Keratinocyte (primary cell): ENCODE measurements at regions not wholly inside any gene's neighbourhood (a gene's known extent, or its start where the extent isn't known, plus 50 kb on each side); places are given as distances from the start of the nearest gene placed in this dataset.

ENCODE experiments used
- DNase-seq: peaks from one replicate; pipeline ENCODE4 v3.0.0-alpha.2; 2011; ENCODE audit warnings: low read depth, missing footprints, low spot score
- FAIRE-seq: peaks from 2 replicates; lab custom pipeline; 2011; peaks lifted over from hg19 to GRCh38; lab: Jason Lieb, UNC
- H2AFZ ChIP-seq: 2 replicates; pipeline ENCODE4 v1.6.0; 2012; ENCODE audit warnings: low read length, control low read depth, inconsistent platforms; ENCODE audit not compliant: control insufficient read depth
- H3K27ac ChIP-seq: 2 replicates; pipeline ENCODE4 v1.5.1; 2011; ENCODE audit warnings: low read length; ENCODE audit not compliant: control insufficient read depth, insufficient read depth
- H3K27me3 ChIP-seq: 3 replicates; pipeline ENCODE4 v1.6.0; 2011; ENCODE audit warnings: low read length; ENCODE audit not compliant: control insufficient read depth, insufficient read depth; ENCODE audit errors: extremely low read depth
- H3K36me3 ChIP-seq, 2 experiments: 2 replicates in 1 of 2; 3 replicates in 1 of 2; pipeline ENCODE4 v1.5.1; 2011; ENCODE audit warnings: low read length in 2 of 2, mild to moderate bottlenecking in 1 of 2; ENCODE audit not compliant: control insufficient read depth in 2 of 2, insufficient read depth in 2 of 2; ENCODE audit errors: extremely low read depth in 1 of 2
- H3K4me1 ChIP-seq: 3 replicates; pipeline ENCODE4 v1.5.1; 2011; ENCODE audit warnings: low read length; ENCODE audit not compliant: control insufficient read depth, insufficient read depth; ENCODE audit errors: extremely low read depth
- H3K4me2 ChIP-seq: 3 replicates; pipeline ENCODE4 v1.6.0; 2011; ENCODE audit warnings: low read depth, low read length; ENCODE audit not compliant: control insufficient read depth, insufficient read depth; ENCODE audit errors: extremely low read depth
- H3K4me3 ChIP-seq, 3 experiments: fragments of 200-600 bp in 1 of 3; sonication (generic) in 1 of 3; 2 replicates in 2 of 3; 3 replicates in 1 of 3; pipeline ENCODE4 v1.5.1; 2011 to 2016; ENCODE audit warnings: low read length in 3 of 3, mild to moderate bottlenecking in 3 of 3, control low read depth in 2 of 3, inconsistent platforms in 1 of 3, low read depth in 1 of 3, mixed read lengths in 1 of 3, mixed run types in 1 of 3, moderate library complexity in 1 of 3; ENCODE audit not compliant: control insufficient read depth in 2 of 3, insufficient read depth in 2 of 3; ENCODE audit errors: extremely low read depth in 1 of 3
- H3K79me2 ChIP-seq: 2 replicates; pipeline ENCODE4 v1.6.0; 2012; ENCODE audit warnings: low read length; ENCODE audit not compliant: control insufficient read depth, insufficient read depth
- H3K9ac ChIP-seq: 3 replicates; pipeline ENCODE4 v1.6.0; 2011; ENCODE audit warnings: low read length; ENCODE audit not compliant: control insufficient read depth, insufficient read depth; ENCODE audit errors: extremely low read depth
- H3K9me1 ChIP-seq: 3 replicates; pipeline ENCODE4 v1.6.0; 2011; ENCODE audit warnings: low read length; ENCODE audit not compliant: control insufficient read depth, insufficient read depth; ENCODE audit errors: extremely low read depth
- H3K9me3 ChIP-seq: 2 replicates; pipeline ENCODE4 v1.5.1; 2012; ENCODE audit warnings: low read depth, low read length; ENCODE audit not compliant: control insufficient read depth
- H4K20me1 ChIP-seq: 3 replicates; pipeline ENCODE4 v1.6.0; 2011; ENCODE audit warnings: low read length; ENCODE audit not compliant: control insufficient read depth, insufficient read depth; ENCODE audit errors: extremely low read depth
- EZH2 ChIP-seq: IDR thresholded peaks from one replicate; pipeline ENCODE4 v1.6.1; 2012; ENCODE audit warnings: inconsistent platforms, mild to moderate bottlenecking, low read length, moderate library complexity
- dilution Hi-C: fragments of 300-500 bp; cut with MboI; formaldehyde crosslinking; loops from one replicate; pipeline ENCODE4 v1.7.0; 2020; ENCODE audit warnings: low sequenced_read_pairs; ENCODE audit not compliant: extremely low pct_ligation_motif_present
- TF ChIP-seq, protein P1 (sequence below), 3 experiments: IDR thresholded peaks in 1 of 3; conservative IDR thresholded peaks in 1 of 3; optimal IDR thresholded peaks in 1 of 3; 2 replicates in 2 of 3; 3 replicates in 1 of 3; pipeline versions ENCODE3 to v1.5.1; 2011; ENCODE audit warnings: low read length in 3 of 3, mild to moderate bottlenecking in 3 of 3, moderate library complexity in 2 of 3, control low read depth in 1 of 3, inconsistent platforms in 1 of 3; ENCODE audit not compliant: insufficient read depth in 2 of 3; ENCODE audit errors: extremely low read depth in 1 of 3

DNA sequence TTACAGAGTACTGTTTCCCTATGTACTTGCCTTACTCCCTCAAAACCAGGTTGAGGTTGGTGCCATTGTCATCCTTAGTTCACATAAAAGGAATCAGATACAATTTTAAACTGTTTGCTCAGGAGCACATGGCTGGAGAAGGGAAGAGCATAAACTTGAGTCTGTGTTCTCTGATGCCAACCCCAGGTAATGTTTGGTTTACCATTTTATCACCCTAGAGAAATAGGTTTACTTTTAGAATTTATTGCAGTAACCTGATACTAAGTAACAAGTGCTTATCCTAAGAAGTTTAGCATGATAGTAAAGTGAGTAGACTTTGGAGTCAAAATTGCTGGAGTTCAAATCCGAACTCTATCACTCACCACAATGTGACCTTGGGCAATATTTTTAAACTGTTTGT, 86.3 kb downstream of the RFPL4B start:
- no peak overlapping the region for H3K27ac ChIP-seq
- H3K4me1 ChIP-seq: no peaks in the 10 kb centered on the region
- no peak overlapping the region for H3K9ac ChIP-seq
- dilution Hi-C loops: no loop called here
- no peak overlapping the region for H3K4me3 ChIP-seq
- no peaks in the 10 kb centered on the region for H4K20me1 ChIP-seq
- DNase-seq: no peak
- no peak for FAIRE-seq
- no peaks in the 10 kb centered on the region for H3K9me1 ChIP-seq
- no peaks in the 10 kb centered on the region for H3K36me3 ChIP-seq
- H3K27me3 ChIP-seq: no peaks in the 10 kb centered on the region
- no peak overlapping the region for H3K4me2 ChIP-seq
- H3K9me3 ChIP-seq: no peaks in the 10 kb centered on the region
- TF ChIP-seq, protein P1, sequence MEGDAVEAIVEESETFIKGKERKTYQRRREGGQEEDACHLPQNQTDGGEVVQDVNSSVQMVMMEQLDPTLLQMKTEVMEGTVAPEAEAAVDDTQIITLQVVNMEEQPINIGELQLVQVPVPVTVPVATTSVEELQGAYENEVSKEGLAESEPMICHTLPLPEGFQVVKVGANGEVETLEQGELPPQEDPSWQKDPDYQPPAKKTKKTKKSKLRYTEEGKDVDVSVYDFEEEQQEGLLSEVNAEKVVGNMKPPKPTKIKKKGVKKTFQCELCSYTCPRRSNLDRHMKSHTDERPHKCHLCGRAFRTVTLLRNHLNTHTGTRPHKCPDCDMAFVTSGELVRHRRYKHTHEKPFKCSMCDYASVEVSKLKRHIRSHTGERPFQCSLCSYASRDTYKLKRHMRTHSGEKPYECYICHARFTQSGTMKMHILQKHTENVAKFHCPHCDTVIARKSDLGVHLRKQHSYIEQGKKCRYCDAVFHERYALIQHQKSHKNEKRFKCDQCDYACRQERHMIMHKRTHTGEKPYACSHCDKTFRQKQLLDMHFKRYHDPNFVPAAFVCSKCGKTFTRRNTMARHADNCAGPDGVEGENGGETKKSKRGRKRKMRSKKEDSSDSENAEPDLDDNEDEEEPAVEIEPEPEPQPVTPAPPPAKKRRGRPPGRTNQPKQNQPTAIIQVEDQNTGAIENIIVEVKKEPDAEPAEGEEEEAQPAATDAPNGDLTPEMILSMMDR (optimal IDR thresholded peaks at IDR 0.05 in 1 of 3, IDR thresholded peaks at IDR 0.05 in 1 of 3, conservative IDR thresholded peaks at IDR 0.05 in 1 of 3; ENCODE audit: extremely low read depth in 1 of 3, insufficient read depth in 2 of 3, low read length in 3 of 3): no peak
- H2AFZ ChIP-seq: no peak overlapping the region
- H3K79me2 ChIP-seq: no peaks in the 10 kb centered on the region

DNA sequence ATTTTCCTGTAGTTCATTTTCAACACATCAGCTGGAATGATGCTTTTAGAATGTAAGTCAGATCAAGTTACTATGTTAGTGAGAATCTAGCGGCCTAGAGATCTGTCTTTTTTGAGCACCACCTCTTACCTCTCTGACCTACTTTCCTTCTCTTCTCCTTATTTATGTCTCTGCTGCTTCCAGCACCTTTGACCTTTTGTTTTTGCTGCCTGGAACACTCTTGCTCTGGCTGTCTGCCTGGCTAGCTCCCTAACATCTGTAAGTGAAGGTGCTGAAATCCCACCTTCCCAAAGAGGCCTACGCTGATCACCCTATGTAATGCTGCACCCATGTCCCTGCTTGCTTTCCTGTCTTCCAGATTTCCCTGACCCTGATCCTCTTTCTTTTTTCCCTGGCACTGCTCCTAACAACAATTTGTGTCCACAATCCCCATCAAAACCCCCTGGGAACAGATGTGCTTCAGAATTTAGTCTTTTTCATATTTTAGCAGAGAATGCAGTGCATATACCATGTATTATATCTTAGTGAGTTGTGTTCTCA, 87.8 kb downstream of the RFPL4B start:
- no peak overlapping the region for H3K4me3 ChIP-seq
- no peaks in the 10 kb centered on the region for H3K79me2 ChIP-seq
- dilution Hi-C loops: no loop called here
- H3K9ac ChIP-seq: no peak overlapping the region
- no peak overlapping the region for H3K4me2 ChIP-seq
- H3K27ac ChIP-seq: no peak overlapping the region
- H3K9me3 ChIP-seq: no peaks in the 10 kb centered on the region
- no peaks in the 10 kb centered on the region for H4K20me1 ChIP-seq
- H3K4me1 ChIP-seq: no peaks in the 10 kb centered on the region
- H3K36me3 ChIP-seq: no peaks in the 10 kb centered on the region
- TF ChIP-seq EZH2: no peak
- TF ChIP-seq, protein P1 (optimal IDR thresholded peaks at IDR 0.05 in 1 of 3, IDR thresholded peaks at IDR 0.05 in 1 of 3, conservative IDR thresholded peaks at IDR 0.05 in 1 of 3; ENCODE audit: extremely low read depth in 1 of 3, insufficient read depth in 2 of 3, low read length in 3 of 3): no peak
- no peaks in the 10 kb centered on the region for H3K9me1 ChIP-seq
- DNase-seq: no peak
- H3K27me3 ChIP-seq: no peaks in the 10 kb centered on the region
- no peak for FAIRE-seq
- no peak overlapping the region for H2AFZ ChIP-seq
